Heart left ventricle (tissue), 13 donors: ENCODE measurements at regions not wholly inside any gene's neighbourhood (a gene's known extent, or its start where the extent isn't known, plus 50 kb on each side); places are given as distances from the start of the nearest gene placed in this dataset.

ENCODE experiments used
- CTCF ChIP-seq, 12 donors: fragments of 200-600 bp; sonication (generic) in 4 of 12; IDR thresholded peaks; one replicate each; pipeline versions ENCODE4 v1.5.0 to v1.8.0; 2018 to 2022; ENCODE audit warnings: antibody characterized with exemption in 12 of 12, mild to moderate bottlenecking in 5 of 12
- POLR2A ChIP-seq, 2 donors: fragments of 450-650 bp; IDR thresholded peaks; one replicate each; pipeline ENCODE4 v1.6.1; 2017; ENCODE audit warnings: antibody characterized with exemption in 2 of 2, mild to moderate bottlenecking in 2 of 2, moderate library complexity in 2 of 2
- donor health status: ischemic (EF 13 %, LVEDD 7.1; RV severe dilation, severe dysfunction).
- donor health status: DM: no; HTN: yes; CAD: no.
- donor health status: DM: no; HTN: no; CAD: no.
- donor health status: ischemic (EF 25% LVEDD 6.9; RV normal size, moderate dysfunction).
- donor health status: ischemic (EF 25% LVEDD 5.7; RV mildly dilated, moderate dysfunction).
- donor health status: ischemic (EF 35%, LVEDD 5.7; RV mildly dilated, moderate dysfunction).
- donor health status: nonischemic (EF 11% LVEDD 7.7; RV severe dilation, severe dysfunction).
- donor health status: DM: yes; HTN: yes; CAD: no.
- donor health status: PGD.
- donor health status: ischemic (EF 29% LVEDD 5.4; RV normal size, mild dysfunction).
- donor health status: nonischemic (EF 23%, LVEDD 6.1; RV moderate dilation, normal function).

GRCh38 chr5:101717721-101718120 is 578.4 kb downstream of the SLCO4C1 start:
- TF ChIP-seq CTCF (IDR thresholded peaks at IDR 0.05), result no peak
- no peak for TF ChIP-seq POLR2A (IDR thresholded peaks at IDR 0.05)
